Fibroblast of peridontal ligament (primary cell): ENCODE measurements at regions not wholly inside any gene's neighbourhood (a gene's known extent, or its start where the extent isn't known, plus 50 kb on each side); places are given as distances from the start of the nearest gene placed in this dataset.
"Not testable (repeated sequence)": the region's sequence is repeated elsewhere in the genome, so short reads cannot be mapped to it uniquely, and the experiment has no call there.

Experiments
- DNase-seq: peaks from one replicate; pipeline ENCODE4 v3.0.0-alpha.2; 2010; ENCODE audit errors: extremely low read depth

DNA sequence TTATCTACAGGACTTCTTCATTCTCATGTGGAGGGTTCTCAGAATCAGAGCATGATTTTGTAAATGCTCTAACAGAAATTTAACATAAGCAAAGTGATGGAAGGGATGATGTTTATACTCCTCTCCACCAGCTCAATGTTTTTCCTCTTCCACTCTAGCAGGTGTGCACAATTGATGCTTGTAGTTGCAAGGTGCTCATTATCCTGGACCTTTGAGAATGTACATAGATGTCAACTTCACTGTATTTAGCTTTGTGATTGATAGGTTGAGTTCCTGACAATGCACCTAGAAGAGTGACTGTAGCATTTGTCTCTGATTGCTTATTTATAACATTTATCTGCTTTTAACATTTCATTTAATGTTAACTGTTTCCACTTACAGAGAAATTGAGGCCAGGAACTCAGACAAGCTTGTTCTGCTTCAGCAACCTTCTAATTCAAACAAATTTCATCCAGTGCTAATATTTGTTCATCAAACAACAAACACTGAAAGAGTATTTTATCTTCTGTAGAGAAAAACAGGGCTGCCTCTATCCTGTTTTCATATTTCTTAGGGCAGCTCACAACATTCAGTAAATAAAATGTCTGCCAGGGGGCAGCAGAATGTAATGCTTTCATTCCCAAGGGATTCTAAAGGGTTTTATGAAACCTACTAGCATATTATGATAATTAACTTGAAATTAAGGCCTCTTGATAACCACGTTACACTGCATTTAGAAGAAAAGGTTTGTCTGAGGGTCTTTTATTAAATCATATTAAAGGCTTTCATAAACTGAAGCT, 127.9 kb upstream of the NOL4 start:
- no peak for DNase-seq

DNA sequence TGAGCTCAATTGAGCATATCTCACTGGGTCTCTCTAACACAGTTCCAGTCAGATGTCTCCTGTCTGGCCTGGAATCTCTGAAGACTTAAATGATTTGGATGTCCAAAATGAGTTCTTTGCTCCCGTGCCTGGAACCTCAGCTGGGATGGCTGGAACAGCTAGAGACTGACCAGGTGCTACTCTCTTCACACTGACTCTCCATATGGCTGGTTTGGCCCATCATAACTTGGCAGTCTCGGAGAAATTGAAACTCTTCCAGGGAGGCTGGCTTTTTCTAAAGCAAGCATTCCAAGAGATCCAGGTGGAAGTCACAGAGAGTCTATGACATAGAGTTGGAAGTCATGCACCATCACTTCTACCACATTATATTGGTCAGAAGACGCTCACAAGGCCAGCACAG, 129.6 kb upstream of the NOL4 start:
- DNase-seq = no peak

DNA sequence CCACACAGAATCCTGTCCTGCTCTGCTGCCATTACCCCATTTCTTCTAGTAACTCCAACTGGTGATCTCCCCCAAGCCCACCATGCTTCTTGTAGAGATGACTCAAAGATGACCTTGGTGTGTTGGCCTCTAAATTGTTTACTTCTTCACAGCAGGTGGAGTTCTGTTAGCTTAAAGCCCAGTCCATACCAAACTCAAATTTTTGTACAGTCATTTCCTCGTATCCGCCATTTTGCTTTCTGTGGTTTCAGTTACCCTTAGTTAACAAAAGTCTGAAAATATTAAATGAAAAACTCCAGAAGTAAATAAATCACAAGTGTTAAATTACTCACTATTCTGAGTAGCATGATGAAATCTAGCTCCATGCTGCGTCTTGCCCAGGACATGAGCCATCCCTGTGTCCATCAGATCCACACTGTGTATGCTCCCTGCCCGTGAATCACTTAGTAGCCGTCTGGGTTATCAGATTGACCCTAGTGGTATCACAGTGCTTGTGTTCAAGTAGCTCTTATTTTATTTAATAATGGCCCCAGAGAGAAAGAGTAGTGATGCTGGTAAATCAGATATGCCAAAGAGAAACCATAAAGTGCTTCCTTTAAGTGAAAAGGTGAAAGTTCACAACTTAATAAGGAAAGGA, 133.3 kb upstream of the NOL4 start:
- no peak for DNase-seq

DNA sequence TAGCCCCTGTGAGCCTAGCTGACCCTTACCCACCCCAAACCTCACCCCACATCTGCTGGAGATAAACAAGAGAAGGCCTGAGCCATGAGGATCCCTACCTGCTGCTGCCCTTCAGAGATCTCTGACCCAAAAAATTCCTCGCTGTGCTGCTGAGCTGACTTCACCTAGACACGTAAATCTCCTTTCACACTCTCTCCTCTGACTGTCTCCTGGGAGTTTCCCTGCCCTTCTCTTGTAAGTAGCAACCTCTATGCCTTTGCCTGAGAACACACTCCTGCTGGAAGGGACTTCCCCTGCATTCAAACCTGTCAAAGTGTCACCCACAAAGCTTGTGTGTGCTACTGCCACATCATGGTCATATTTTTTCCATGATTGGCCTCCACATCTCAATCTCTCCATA, 134.2 kb upstream of the NOL4 start:
- no peak for DNase-seq

GRCh38 chr18:34364699-34365098, 140.0 kb upstream of the NOL4 start:
- no peak for DNase-seq

DNA sequence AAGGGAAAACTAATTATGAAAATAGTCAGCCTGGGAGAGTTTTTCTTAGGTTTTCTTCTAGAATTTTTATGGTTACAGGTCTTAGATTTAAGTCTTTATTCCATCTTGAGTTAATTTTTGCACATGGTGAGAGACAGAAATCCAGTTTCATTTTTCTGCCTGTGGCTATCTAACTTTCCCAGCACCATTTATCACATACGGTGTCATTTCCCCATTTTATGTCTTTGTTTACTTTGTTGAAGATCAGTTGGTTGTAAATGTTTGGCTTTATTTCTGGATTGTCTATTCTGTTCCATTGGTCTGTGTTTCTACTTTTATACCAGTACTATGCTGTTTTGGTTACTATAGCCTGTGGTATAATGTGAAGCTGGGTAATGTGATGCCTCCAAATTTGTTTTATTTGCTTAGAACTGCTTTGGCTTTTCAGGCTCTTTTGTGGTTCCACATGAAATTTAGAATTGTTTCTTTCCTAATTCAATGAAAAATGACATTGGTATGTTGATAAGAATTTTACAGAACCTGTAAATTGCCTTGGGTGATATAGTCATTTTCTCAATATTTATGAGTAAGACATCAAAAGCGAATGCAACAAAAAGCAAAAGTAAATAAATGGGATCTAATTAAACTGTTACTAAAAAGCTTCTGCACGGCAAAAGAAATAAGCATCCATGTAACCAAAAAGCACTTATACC, 146.1 kb upstream of the NOL4 start:
- no peak for DNase-seq

GRCh38 chr18:34380326-34380725, 155.6 kb upstream of the NOL4 start:
- DNase-seq = no peak

DNA sequence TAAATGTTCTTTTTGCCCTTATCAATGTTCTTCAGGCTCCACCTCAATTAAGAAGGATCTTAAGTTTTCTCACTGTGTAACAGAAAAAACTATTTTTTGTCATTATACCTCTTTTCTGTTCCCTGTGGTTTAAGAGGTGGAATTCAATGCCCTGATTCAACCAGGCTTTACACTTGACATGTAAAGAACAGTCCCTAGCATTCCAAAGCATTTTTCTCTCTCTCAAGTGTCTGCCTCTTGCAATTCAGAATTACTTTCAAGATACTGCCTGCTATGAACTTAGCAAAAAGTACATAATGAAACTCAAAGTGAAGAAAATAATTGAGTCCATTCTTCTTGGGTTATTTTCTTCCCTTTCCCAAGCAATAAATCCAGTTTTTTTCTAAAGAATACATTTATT, 160.6 kb upstream of the NOL4 start:
- no peak for DNase-seq

- no peak for DNase-seq
Observed at GRCh38 chr18:34386803-34387202, 162.1 kb upstream of the NOL4 start.

GRCh38 chr18:34397286-34397896, 172.7 kb upstream of the NOL4 start:
- no peak for DNase-seq

DNA sequence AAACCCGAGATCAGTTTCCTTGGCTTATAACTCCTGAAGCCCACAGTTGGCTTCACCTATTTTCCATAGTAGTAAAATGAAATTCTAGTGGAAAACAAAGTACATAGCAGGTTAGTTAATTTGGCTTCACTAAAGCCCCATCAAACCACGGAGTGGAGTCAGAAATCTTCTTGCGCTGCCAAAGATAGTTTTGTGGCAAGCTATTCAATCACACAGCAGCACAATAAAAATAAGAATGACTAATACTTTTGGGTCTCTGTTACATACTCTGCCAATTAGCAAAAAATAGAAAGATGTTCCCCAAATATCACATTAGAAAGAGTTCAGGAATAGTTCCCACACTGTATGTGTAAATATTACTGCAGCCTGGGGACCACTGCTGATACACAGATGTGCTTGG, 175.2 kb upstream of the NOL4 start:
- no peak for DNase-seq

DNA sequence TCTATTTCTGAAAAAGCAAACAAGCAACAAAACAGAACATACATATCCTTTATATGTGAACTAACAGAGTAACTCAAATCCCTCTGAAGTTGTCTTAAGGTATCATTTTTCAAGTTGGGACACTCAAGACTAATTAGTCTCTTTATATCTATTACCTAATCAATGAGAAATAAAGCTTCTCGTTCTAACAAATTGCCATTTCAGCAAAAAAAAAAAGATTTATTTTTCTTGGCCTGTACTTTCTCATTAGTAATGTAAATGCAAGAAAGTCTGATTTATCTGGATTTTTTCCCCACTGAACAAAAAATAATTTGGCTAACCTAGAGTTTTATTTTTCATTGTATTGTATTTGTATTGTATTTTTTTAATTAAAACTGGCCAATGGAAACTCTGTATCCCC, 176.1 kb upstream of the NOL4 start:
- no peak for DNase-seq

GRCh38 chr18:34401775-34402174, 177.1 kb upstream of the NOL4 start:
- no peak for DNase-seq

GRCh38 chr18:34407471-34407870, 182.8 kb upstream of the NOL4 start:
- not testable (repeated sequence) for DNase-seq

GRCh38 chr18:34411952-34412351, 187.2 kb upstream of the NOL4 start:
- DNase-seq = no peak

DNA sequence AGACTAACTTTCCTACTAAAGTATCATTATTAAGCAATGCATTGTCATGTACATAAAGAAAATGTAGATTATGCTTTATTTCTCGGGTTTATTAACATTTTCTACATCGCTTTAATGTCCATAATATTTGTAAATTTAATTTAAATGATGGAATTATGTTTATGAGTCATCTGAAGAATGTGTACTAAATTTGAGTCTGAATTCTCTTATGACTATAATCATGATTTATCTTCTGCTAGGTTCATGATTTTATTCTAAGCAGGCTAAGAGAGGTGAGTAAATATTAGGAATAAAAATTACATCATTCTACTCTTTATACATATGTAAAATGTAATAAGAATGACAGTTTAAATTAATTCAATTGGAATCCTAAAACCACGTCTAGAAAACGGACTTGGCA, 206.3 kb upstream of the NOL4 start:
- no peak for DNase-seq

GRCh38 chr18:34444622-34445021, 219.9 kb upstream of the NOL4 start:
- DNase-seq = no peak

DNA sequence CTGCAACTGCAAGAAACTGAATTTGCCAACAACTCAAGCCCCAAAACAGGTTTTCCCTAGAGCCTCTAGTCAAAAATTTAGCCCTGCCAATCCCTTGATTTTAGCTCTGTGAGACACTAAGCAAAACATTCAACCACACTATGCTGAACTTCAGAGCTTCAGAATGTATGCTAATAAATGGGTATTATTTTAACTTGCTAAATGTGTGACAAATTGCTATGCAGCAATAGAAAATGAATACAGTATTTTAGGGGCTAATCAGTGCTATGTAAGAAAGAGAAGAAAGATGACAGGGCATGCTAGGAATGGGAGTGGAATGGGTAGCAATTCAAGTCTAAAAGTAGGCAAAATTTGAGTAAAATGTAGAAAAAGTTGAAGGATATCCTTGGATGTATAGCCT, 223.9 kb upstream of the NOL4 start:
- no peak for DNase-seq

- no peak for DNase-seq
Observed at GRCh38 chr18:34457761-34458160, 233.0 kb upstream of the NOL4 start.

DNA sequence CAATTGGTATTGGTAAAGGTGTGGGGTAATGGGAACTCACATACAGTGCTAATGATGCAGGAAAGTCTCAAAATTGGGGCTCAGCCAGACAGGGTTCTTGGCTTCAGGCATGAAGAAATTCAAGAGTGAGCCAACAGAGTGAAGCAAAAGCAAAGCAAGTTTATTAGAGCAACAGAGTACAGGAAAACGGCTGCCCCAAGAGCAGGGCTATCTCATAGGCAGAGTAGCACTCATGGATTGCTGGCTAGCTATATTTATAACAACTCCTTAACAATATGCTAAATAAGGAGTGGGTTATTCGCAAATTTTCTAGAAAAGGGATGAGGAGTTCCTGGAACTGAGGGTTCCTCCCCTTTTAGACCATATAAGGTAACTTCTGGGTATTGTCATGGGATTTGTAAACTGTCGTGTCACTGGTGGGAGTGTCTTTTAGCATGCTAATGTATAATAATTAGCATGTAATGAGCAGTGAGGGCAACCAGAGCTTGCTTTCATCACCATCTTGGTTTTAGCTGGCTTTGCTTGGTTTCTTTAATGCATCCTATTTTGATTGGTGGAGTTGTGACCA, 233.8 kb upstream of the NOL4 start:
- no peak for DNase-seq

GRCh38 chr18:34461266-34461665, 236.6 kb upstream of the NOL4 start:
- no peak for DNase-seq

GRCh38 chr18:34467058-34467457, 242.3 kb upstream of the NOL4 start:
- no peak for DNase-seq
